Endothelial cell of umbilical vein (primary cell): ENCODE measurements at regions not wholly inside any gene's neighbourhood (a gene's known extent, or its start where the extent isn't known, plus 50 kb on each side); places are given as distances from the start of the nearest gene placed in this dataset.

Experiments
- EZH2 ChIP-seq: IDR thresholded peaks from 2 replicates; pipeline ENCODE4 v1.6.1; 2012; ENCODE audit warnings: borderline replicate concordance, low read depth, mild to moderate bottlenecking, moderate library complexity, low read length, inconsistent platforms; ENCODE audit not compliant: severe bottlenecking
- POLR2A ChIP-seq: IDR thresholded peaks from 2 replicates; pipeline ENCODE4 v1.6.1; 2012; ENCODE audit warnings: low read depth, mild to moderate bottlenecking, control low read depth, low read length

DNA sequence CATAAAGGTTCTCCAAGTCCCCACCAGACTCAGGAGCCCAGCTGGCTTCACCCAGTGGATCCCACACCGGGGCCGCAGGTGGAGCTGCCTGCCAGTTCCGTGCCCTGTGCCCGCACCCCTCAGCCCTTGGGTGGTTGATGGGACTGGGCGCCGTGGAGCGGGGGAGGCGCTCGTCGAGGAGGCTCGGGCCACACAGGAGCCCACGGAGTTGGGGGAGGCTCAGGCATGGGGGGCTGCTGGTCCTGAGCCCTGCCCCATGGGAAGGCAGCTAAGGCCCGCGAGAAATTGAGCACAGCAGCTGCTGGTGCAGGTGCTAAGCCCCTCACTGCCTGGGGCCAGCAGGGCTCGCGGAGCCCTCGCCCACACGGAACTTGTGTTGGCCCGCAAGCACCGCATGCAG is 234.4 kb upstream of the HSF2 start:
- no peak for TF ChIP-seq EZH2
- no peak for TF ChIP-seq POLR2A
